Osteocyte (in vitro differentiated cells): ENCODE measurements at regions not wholly inside any gene's neighbourhood (a gene's known extent, or its start where the extent isn't known, plus 50 kb on each side); places are given as distances from the start of the nearest gene placed in this dataset.

Source experiments
- DNase-seq: peaks from one replicate; pipeline ENCODE4 v3.0.0; 2021; ENCODE audit warnings: mixed read lengths; ENCODE audit not compliant: unreplicated experiment; ENCODE audit errors: extremely low spot score
- H3K27ac Mint-ChIP-seq: one replicate; pipeline ENCODE4 v1.8.0; 2021; ENCODE audit warnings: mild to moderate bottlenecking, mixed read lengths; ENCODE audit not compliant: unreplicated experiment
- H3K27me3 Mint-ChIP-seq: one replicate; pipeline ENCODE4 v1.8.0; 2021; ENCODE audit warnings: mixed read lengths; ENCODE audit not compliant: unreplicated experiment
- H3K36me3 Mint-ChIP-seq: one replicate; pipeline ENCODE4 v1.8.0; 2021; ENCODE audit warnings: mixed read lengths; ENCODE audit not compliant: unreplicated experiment
- H3K4me1 Mint-ChIP-seq: one replicate; pipeline ENCODE4 v1.8.0; 2021; ENCODE audit warnings: mixed read lengths; ENCODE audit not compliant: unreplicated experiment
- H3K4me3 Mint-ChIP-seq: one replicate; pipeline ENCODE4 v1.8.0; 2021; ENCODE audit warnings: mild to moderate bottlenecking, moderate library complexity, mixed read lengths; ENCODE audit not compliant: unreplicated experiment
- H3K9me3 Mint-ChIP-seq: one replicate; pipeline ENCODE4 v1.8.0; 2021; ENCODE audit warnings: mixed read lengths; ENCODE audit not compliant: unreplicated experiment
- TF ChIP-seq, protein P1 (sequence below): fragments of 200-600 bp; sonication (generic); IDR thresholded peaks from 2 replicates; pipeline ENCODE4 v1.5.0; 2021; ENCODE audit warnings: antibody characterized with exemption, mild to moderate bottlenecking, moderate library complexity

- no peak for DNase-seq
- Mint-ChIP-seq H3K9me3 (no peaks in the 10 kb centered on the region), H3K36me3 (no peaks in the 10 kb centered on the region), H3K27me3 (peaks cover 2% of the 10 kb centered on the region), H3K4me1 (peaks cover 23% of the 10 kb centered on the region), H3K4me3 (no peak overlapping the region), H3K27ac (no peak overlapping the region)
- TF ChIP-seq, protein P1, sequence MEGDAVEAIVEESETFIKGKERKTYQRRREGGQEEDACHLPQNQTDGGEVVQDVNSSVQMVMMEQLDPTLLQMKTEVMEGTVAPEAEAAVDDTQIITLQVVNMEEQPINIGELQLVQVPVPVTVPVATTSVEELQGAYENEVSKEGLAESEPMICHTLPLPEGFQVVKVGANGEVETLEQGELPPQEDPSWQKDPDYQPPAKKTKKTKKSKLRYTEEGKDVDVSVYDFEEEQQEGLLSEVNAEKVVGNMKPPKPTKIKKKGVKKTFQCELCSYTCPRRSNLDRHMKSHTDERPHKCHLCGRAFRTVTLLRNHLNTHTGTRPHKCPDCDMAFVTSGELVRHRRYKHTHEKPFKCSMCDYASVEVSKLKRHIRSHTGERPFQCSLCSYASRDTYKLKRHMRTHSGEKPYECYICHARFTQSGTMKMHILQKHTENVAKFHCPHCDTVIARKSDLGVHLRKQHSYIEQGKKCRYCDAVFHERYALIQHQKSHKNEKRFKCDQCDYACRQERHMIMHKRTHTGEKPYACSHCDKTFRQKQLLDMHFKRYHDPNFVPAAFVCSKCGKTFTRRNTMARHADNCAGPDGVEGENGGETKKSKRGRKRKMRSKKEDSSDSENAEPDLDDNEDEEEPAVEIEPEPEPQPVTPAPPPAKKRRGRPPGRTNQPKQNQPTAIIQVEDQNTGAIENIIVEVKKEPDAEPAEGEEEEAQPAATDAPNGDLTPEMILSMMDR, result no peak
Observed at GRCh38 chr11:91247009-91247735, 977.4 kb upstream of the FAT3 start.

- no peak for DNase-seq
- Mint-ChIP-seq H3K27me3 (no peaks in the 10 kb centered on the region), H3K4me3 (no peak overlapping the region), H3K9me3 (no peaks in the 10 kb centered on the region), H3K4me1 (peaks cover 23% of the 10 kb centered on the region), H3K36me3 (no peaks in the 10 kb centered on the region), H3K27ac (no peak overlapping the region)
- TF ChIP-seq, protein P1, result no peak
Observed at GRCh38 chr11:91244912-91245311, 979.7 kb upstream of the FAT3 start.

GRCh38 chr11:91243630-91244029 is 981.0 kb upstream of the FAT3 start:
- H3K9me3 Mint-ChIP-seq, result no peaks in the 10 kb centered on the region
- no peak overlapping the region for H3K27ac Mint-ChIP-seq
- H3K27me3 Mint-ChIP-seq, result no peaks in the 10 kb centered on the region
- TF ChIP-seq, protein P1, result no peak
- H3K4me3 Mint-ChIP-seq, result no peak overlapping the region
- no peaks in the 10 kb centered on the region for H3K36me3 Mint-ChIP-seq
- peaks cover 20% of the 10 kb centered on the region for H3K4me1 Mint-ChIP-seq
- DNase-seq, result no peak

DNA sequence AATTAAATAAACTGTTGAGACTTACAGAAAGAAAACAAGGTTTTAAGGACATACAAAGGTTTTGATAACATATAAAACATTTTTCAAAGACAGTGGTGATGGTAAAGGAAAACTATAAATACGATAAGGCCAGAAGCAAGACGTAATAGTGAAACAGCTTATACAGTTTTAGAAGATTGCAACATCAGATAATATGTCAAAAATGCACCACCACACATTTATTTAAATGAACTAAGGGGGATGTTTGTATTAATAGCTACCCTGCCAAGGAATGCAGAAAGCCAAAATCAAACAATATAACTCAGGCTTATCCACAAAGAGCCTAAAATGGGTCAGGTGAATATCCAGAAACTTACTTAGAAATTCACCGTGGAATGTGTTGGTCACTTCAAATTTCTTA is 981.6 kb upstream of the FAT3 start:
- no peak overlapping the region for H3K4me3 Mint-ChIP-seq
- no peak for DNase-seq
- H3K27ac Mint-ChIP-seq, result peak overlapping the region; percentile 59
- H3K4me1 Mint-ChIP-seq, result peaks cover 18% of the 10 kb centered on the region
- H3K36me3 Mint-ChIP-seq, result no peaks in the 10 kb centered on the region
- H3K27me3 Mint-ChIP-seq, result no peaks in the 10 kb centered on the region
- no peaks in the 10 kb centered on the region for H3K9me3 Mint-ChIP-seq
- TF ChIP-seq, protein P1, result no peak

GRCh38 chr11:91241226-91241625 is 983.4 kb upstream of the FAT3 start:
- Mint-ChIP-seq H3K4me1 (peaks cover 18% of the 10 kb centered on the region), H3K9me3 (no peaks in the 10 kb centered on the region), H3K36me3 (no peaks in the 10 kb centered on the region), H3K27me3 (no peaks in the 10 kb centered on the region), H3K27ac (no peak overlapping the region), H3K4me3 (no peak overlapping the region)
- TF ChIP-seq, protein P1, result no peak
- DNase-seq, result no peak
